ENCODE measurements at regions not wholly inside any gene's neighbourhood (a gene's known extent, or its start where the extent isn't known, plus 50 kb on each side); places are given as distances from the start of the nearest gene placed in this dataset.

GRCh38 chr4:16292585-16292984 is 66.3 kb upstream of the TAPT1 start:
- Histone ChIP-seq H3K36me3 (no peaks in the 10 kb centered on the region), H3K27me3 (peaks cover 0 to 21% (median 4%) of the 10 kb centered on the region in 3 donors), H3K27ac (no peak overlapping the region), H3K4me1 (peaks cover 0 to 8% (median 3%) of the 10 kb centered on the region in 4 donors), H3K4me3 (no peak overlapping the region), H3K9me3 (peaks cover 0 to 3% (median 0%) of the 10 kb centered on the region in 4 donors)
- no peak for DNase-seq
- WGBS, 2 donors = 91 to 93% methylated on average over 7 of the region's 7 CpGs
- TF ChIP-seq CTCF (IDR thresholded peaks at IDR 0.05) = no peak
- TF ChIP-seq POLR2AphosphoS5 (IDR thresholded peaks at IDR 0.05) = no peak
- no peak for TF ChIP-seq EP300 (IDR thresholded peaks at IDR 0.05)
- no peak for TF ChIP-seq POLR2A (IDR thresholded peaks at IDR 0.05)
- intact Hi-C loops (cut with DNase I) = loop anchor here (5.0 kb wide), 1 partner anchor 1030 kb away; no protein-coding TSS in a partner anchor

GRCh38 chr4:16290681-16291420 is 64.6 kb upstream of the TAPT1 start:
- TF ChIP-seq EP300 (IDR thresholded peaks at IDR 0.05) (no peak), CTCF (IDR thresholded peaks at IDR 0.05) (no peak), POLR2AphosphoS5 (IDR thresholded peaks at IDR 0.05) (no peak), POLR2A (IDR thresholded peaks at IDR 0.05) (no peak)
- WGBS, 2 donors = 20 to 64% methylated on average over 8 of the region's 8 CpGs
- Histone ChIP-seq H3K27me3 (peaks cover 0 to 21% (median 4%) of the 10 kb centered on the region in 3 donors), H3K4me3 (no peak overlapping the region), H3K9me3 (no peaks in the 10 kb centered on the region), H3K36me3 (no peaks in the 10 kb centered on the region), H3K4me1 (peaks cover 0 to 8% (median 3%) of the 10 kb centered on the region in 4 donors), H3K27ac (no peak overlapping the region)
- no peak for DNase-seq
- intact Hi-C loops (cut with DNase I) = loop anchor here (5.0 kb wide), 1 partner anchor 1031 kb away; no protein-coding TSS in a partner anchor

- no peak for DNase-seq
- H3K4me3 ChIP-seq = no peak overlapping the region
- 1 to 5% methylated on average over 4 of the region's 4 CpGs for WGBS, 2 donors
Observed at GRCh38 chr4:16289897-16290554, 63.8 kb upstream of the TAPT1 start.

DNA sequence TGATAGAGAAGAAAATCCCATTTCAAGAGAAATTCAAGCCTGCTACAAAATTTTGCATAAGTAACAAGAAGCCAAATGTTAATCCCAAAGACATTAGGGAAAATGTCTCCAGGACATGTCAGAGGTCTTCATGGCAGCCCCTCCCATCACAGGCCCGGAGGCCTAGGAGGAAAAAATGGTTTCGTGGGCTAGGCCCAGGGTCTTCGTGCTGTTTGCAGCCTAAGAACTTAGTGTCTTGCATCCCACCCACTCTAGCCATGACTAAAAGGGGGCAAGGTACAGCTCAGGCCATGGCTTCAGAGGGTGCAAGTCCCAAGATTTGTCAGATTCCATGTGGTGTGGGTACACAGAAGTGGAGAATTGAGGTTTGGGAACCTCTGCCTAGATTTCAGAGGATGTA is 57.8 kb upstream of the TAPT1 start:
- 83 to 91% methylated on average over 3 of the region's 3 CpGs for WGBS, 2 donors
- Histone ChIP-seq H3K36me3 (no peaks in the 10 kb centered on the region), H3K4me3 (no peak overlapping the region), H3K9me3 (peaks cover 0 to 3% (median 0%) of the 10 kb centered on the region in 4 donors), H3K27me3 (peaks cover 0 to 14% (median 0%) of the 10 kb centered on the region in 3 donors), H3K4me1 (no peaks in the 10 kb centered on the region), H3K27ac (no peak overlapping the region)
- intact Hi-C loops (cut with DNase I) = no loop called here
- no peak for TF ChIP-seq POLR2AphosphoS5 (IDR thresholded peaks at IDR 0.05)
- TF ChIP-seq POLR2A (IDR thresholded peaks at IDR 0.05) = no peak
- no peak for TF ChIP-seq EP300 (IDR thresholded peaks at IDR 0.05)
- TF ChIP-seq CTCF (IDR thresholded peaks at IDR 0.05) = no peak
- DNase-seq = no peak

More at GRCh38 chr4:16289897-16290554, 63.8 kb upstream of the TAPT1 start:
- no peak for TF ChIP-seq EP300 (IDR thresholded peaks at IDR 0.05)
- peak in 3 of 4 experiments; percentile 29 to 56 (median 41) for TF ChIP-seq CTCF (IDR thresholded peaks at IDR 0.05)
- no peak for TF ChIP-seq POLR2A (IDR thresholded peaks at IDR 0.05)
- Histone ChIP-seq H3K27ac (no peak overlapping the region), H3K9me3 (no peaks in the 10 kb centered on the region), H3K36me3 (no peaks in the 10 kb centered on the region), H3K27me3 (peaks cover 0 to 21% (median 4%) of the 10 kb centered on the region in 3 donors), H3K4me1 (peaks cover 0 to 8% (median 3%) of the 10 kb centered on the region in 4 donors)
- intact Hi-C loops (cut with DNase I) = loop anchor here (5.0 kb wide), 2 partner anchors 1032 to 1157 kb away; no protein-coding TSS in a partner anchor
